ENCODE measurements at regions not wholly inside any gene's neighbourhood (a gene's known extent, or its start where the extent isn't known, plus 50 kb on each side); places are given as distances from the start of the nearest gene placed in this dataset.

DNA sequence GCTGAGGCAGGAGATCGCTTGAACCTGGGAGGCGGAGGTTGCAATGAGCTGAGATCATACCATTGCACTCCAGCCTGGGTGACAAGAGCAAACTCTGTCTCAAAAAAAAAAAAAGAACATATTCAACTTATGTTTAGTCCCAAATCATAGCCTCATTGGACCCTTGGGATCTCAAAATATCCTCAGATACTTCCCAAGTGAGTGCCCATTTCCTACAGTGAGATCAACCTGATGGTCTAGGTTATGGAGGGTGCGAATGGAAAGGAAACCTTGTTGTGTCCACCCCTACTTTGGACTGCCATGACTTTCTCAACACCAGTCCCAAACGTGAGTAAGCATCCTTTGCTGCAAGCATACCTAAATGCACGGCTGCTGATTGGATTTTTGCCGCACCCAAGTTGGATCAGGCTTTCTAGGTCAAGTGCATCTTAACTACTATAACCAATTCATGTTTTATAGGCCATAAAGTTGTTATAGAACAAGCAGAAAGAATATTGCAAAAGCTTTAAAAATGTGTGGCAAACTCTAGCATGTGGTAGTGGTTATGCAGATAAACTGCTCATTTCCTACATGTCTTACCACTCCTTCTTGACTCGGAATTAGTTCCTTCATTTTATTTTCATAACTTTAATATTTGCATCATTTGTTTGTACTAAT lies 131.2 kb downstream of the PLEKHG1 start:
- no peak overlapping the region for H3K27ac ChIP-seq

GRCh38 chr6:150732765-150733539 lies 132.6 kb upstream of the MTHFD1L start:
- Histone ChIP-seq H3K9me3 (no peaks in the 10 kb centered on the region), H3K4me1 (no peaks in the 10 kb centered on the region), H3K36me3 (peaks cover 0 to 9% (median 0%) of the 10 kb centered on the region in 3 donors), H3K27ac (no peak overlapping the region), H3K4me3 (no peak overlapping the region), H3K27me3 (no peaks in the 10 kb centered on the region)
- no peak for TF ChIP-seq CTCF (IDR thresholded peaks at IDR 0.05)
- TF ChIP-seq POLR2A (IDR thresholded peaks at IDR 0.05) = no peak
- TF ChIP-seq EP300 (IDR thresholded peaks at IDR 0.05) = no peak
- DNase-seq (ENCODE audit: low spot score in 2 of 2) = no peak
- 91 to 94% methylated on average over 12 of the region's 12 CpGs for WGBS, 2 donors

More for the DNA sequence above, 131.2 kb downstream of the PLEKHG1 start:
- Histone ChIP-seq H3K9me3 (no peaks in the 10 kb centered on the region), H3K4me1 (no peaks in the 10 kb centered on the region), H3K36me3 (peaks cover 0 to 9% (median 0%) of the 10 kb centered on the region in 3 donors), H3K4me3 (no peak overlapping the region), H3K27me3 (no peaks in the 10 kb centered on the region)
- TF ChIP-seq POLR2A (IDR thresholded peaks at IDR 0.05) (no peak), CTCF (IDR thresholded peaks at IDR 0.05) (no peak), EP300 (IDR thresholded peaks at IDR 0.05) (no peak)
- WGBS, 2 donors = 93 to 94% methylated on average over 7 of the region's 7 CpGs
- no peak for DNase-seq (ENCODE audit: low spot score in 2 of 2)

DNA sequence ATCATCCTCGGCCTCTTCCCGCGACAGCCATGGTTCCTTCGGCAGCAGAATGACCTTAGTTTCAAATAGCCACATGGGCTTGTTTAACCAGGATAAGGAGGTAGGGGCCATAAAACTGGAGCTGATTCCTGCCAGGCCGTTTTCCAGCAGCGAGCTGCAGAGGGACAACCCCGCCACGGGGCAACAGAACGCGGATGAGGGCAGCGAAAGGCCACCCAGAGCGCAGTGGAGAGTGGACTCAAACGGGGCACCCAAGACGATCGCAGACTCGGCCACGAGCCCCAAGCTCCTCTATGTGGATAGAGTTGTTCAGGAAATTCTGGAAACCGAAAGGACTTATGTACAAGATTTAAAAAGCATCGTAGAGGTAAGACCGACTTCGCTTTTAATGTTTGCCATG lies 131.8 kb upstream of the MTHFD1L start:
- Histone ChIP-seq H3K9me3 (no peaks in the 10 kb centered on the region), H3K27me3 (no peaks in the 10 kb centered on the region), H3K4me3 (no peak overlapping the region), H3K4me1 (no peaks in the 10 kb centered on the region), H3K36me3 (peaks cover 0 to 9% (median 0%) of the 10 kb centered on the region in 3 donors), H3K27ac (no peak overlapping the region)
- no peak for TF ChIP-seq EP300 (IDR thresholded peaks at IDR 0.05)
- TF ChIP-seq CTCF (IDR thresholded peaks at IDR 0.05) = no peak
- no peak for TF ChIP-seq POLR2A (IDR thresholded peaks at IDR 0.05)
- no peak for DNase-seq (ENCODE audit: low spot score in 2 of 2)
- WGBS, 2 donors = 92% methylated on average over 21 of the region's 21 CpGs

DNA sequence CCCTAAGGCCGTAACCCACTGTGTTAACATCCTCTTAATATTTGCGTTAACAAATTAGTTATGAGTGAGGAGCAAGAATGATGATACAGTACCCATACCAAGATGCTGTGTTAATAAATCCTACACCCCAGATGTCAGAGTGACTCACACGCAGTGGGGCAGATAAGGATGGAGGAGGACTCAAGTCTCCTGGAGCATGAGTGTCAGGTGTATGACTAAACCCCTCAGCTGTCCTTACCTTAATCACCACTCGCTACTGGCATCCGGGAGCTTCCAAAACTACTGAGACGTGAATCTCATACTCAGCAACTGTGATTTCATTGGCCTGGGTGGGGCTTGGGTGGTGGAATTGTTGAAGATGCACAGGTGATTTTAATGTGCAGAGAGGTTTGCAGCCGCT lies 131.3 kb upstream of the MTHFD1L start:
- H3K9me3 ChIP-seq = no peaks in the 10 kb centered on the region
- no peaks in the 10 kb centered on the region for H3K27me3 ChIP-seq
- no peak overlapping the region for H3K27ac ChIP-seq
- H3K4me3 ChIP-seq = no peak overlapping the region
- no peak for DNase-seq (ENCODE audit: low spot score in 2 of 2)
- no peaks in the 10 kb centered on the region for H3K4me1 ChIP-seq
- no peak for TF ChIP-seq EP300 (IDR thresholded peaks at IDR 0.05)
- no peak for TF ChIP-seq CTCF (IDR thresholded peaks at IDR 0.05)
- TF ChIP-seq POLR2A (IDR thresholded peaks at IDR 0.05) = no peak
- 93 to 94% methylated on average over 7 of the region's 7 CpGs for WGBS, 2 donors
- peaks cover 0 to 9% (median 0%) of the 10 kb centered on the region in 3 donors for H3K36me3 ChIP-seq

DNA sequence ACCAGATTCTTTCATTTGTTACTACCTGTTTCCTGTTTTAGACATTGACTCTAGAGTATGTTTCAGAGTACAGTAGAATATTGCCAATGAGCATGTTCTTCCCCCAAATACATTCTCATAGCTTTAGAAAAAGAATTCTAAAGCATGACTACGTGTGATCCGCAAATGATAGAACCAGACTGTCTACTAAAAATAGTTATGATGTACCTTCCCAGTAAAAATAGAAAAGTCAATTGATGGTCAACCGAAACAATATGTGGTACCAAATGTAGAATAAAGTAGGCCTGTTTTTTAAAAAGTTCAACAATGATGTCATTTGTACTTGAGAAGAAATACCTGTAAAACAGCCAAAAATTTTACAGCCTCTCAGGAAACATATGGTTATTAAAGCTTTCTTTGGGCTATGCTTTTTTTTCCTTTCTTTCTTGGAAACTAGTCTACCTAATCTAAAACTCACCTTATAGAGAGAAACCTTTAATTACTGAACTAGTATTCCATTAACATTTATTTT lies 130.1 kb upstream of the MTHFD1L start:
- Histone ChIP-seq H3K4me1 (peaks cover 0 to 10% (median 0%) of the 10 kb centered on the region in 4 donors), H3K9me3 (no peaks in the 10 kb centered on the region), H3K36me3 (peaks cover 0 to 9% (median 0%) of the 10 kb centered on the region in 3 donors), H3K27ac (no peak overlapping the region), H3K27me3 (no peaks in the 10 kb centered on the region), H3K4me3 (no peak overlapping the region)
- no peak for TF ChIP-seq EP300 (IDR thresholded peaks at IDR 0.05)
- TF ChIP-seq POLR2A (IDR thresholded peaks at IDR 0.05) = no peak
- TF ChIP-seq CTCF (IDR thresholded peaks at IDR 0.05) = no peak
- no peak for DNase-seq (ENCODE audit: low spot score in 2 of 2)
- WGBS, 2 donors = 80 to 89% methylated on average over 3 of the region's 3 CpGs
